Right ventricle myocardium inferior (tissue), 1 donor: ENCODE measurements at regions not wholly inside any gene's neighbourhood (a gene's known extent, or its start where the extent isn't known, plus 50 kb on each side); places are given as distances from the start of the nearest gene placed in this dataset.

Experiments used
- ATAC-seq: fragments of 200-7000 bp; cut with Tn5 transposase; one replicate; pipeline ENCODE4 v1.9.1; 2020; ENCODE audit warnings: mild to moderate bottlenecking, moderate library complexity
- DNase-seq: peaks from one replicate; pipeline ENCODE4 v3.0.0; 2021; ENCODE audit errors: missing footprints
- intact Hi-C: fragments of 100-400 bp; cut with DNase I; formaldehyde crosslinking; loops from one replicate; pipeline ENCODE4 v1.11.0; 2022
- donor health status: DM: no; HTN: yes; CAD: no; lungs with severe emphysema.

DNA sequence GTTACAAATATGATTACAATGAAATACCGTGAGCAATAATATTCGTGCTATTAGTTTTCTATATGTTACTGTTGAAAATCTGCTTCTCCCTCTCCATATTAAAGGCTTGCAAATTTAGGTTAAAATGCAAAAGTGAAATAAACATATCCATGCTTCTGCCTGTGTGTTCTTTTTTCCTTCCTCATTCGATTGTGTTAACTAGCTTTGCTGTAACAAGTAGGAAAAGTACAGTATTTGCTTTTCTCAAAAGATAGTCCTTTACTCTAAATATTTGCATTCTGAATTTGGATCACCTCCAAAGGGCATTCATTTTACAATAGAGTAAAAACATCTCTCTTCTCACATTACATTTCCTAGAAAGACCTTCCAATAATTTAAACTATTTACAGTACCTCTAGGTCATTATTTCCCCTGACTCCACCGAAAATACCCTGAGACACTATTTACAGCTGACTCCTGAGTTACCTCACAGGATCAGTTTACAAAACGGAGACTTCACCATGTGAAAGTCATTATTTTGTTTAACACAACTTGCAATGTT, 835.0 kb upstream of the FANCL start:
- intact Hi-C loops = no loop called here
- ATAC-seq = no peak

DNA sequence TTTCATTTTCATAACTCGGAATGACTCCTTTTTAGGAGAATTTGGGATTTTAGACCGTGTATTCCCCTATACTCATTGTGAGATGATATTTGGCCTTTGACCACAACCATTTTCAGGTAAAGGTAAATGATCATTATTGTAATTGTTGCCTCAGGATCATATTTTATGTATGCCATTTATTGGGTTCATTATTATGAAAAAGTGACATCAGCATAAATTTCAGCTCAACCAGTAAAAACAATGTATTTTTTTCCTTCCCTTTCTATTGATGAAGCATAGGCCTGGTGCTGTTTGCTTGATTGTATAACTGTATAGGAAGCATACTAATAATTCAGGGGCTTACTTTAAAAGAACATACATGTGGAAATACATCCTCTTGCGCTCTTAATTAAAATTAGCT, 832.9 kb upstream of the FANCL start:
- DNase-seq (no peak), ATAC-seq (no peak)
- intact Hi-C loops = no loop called here

More for the DNA sequence above, 835.0 kb upstream of the FANCL start:
- DNase-seq = no peak

GRCh38 chr2:59073286-59073685, 832.2 kb upstream of the FANCL start:
- intact Hi-C loops = no loop called here
- ATAC-seq = no peak
- no peak for DNase-seq

GRCh38 chr2:59068255-59068654, 827.1 kb upstream of the FANCL start:
- ATAC-seq (no peak), DNase-seq (no peak)
- intact Hi-C loops = no loop called here

DNA sequence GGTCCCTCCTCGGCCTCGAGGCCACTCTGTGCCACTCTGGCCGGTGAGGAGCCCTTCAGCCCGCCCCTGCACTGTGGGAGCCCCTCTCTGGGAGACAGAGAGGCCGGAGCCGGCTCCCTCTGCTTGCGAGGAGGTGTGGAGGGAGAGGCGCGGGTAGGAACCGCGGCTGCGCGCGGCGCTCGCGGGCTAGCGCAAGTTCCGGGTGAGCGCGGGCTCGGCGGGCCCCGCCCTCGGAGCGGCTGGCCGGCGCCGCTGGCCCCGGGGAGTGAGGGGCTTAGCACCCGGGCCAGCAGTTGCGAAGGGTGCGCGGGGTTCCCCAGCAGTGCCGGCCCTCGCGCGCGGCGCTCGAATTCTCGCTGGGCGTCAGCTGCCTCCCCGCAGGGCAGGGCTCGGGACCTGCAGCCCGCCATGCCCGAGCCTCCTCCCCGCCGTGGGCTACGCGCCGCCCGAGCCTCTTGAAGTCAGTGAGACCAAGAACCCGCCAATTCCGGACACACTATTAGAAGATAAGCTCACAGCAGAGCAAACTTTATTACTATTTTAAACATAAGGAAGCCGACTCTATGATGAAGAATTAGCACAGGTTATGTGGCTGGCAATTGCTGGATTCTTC, 825.8 kb upstream of the FANCL start:
- no peak for DNase-seq
- intact Hi-C loops = no loop called here
- ATAC-seq = no peak

GRCh38 chr2:59047373-59047995, 806.4 kb upstream of the FANCL start:
- intact Hi-C loops = no loop called here
- no peak for DNase-seq
- ATAC-seq = no peak

DNA sequence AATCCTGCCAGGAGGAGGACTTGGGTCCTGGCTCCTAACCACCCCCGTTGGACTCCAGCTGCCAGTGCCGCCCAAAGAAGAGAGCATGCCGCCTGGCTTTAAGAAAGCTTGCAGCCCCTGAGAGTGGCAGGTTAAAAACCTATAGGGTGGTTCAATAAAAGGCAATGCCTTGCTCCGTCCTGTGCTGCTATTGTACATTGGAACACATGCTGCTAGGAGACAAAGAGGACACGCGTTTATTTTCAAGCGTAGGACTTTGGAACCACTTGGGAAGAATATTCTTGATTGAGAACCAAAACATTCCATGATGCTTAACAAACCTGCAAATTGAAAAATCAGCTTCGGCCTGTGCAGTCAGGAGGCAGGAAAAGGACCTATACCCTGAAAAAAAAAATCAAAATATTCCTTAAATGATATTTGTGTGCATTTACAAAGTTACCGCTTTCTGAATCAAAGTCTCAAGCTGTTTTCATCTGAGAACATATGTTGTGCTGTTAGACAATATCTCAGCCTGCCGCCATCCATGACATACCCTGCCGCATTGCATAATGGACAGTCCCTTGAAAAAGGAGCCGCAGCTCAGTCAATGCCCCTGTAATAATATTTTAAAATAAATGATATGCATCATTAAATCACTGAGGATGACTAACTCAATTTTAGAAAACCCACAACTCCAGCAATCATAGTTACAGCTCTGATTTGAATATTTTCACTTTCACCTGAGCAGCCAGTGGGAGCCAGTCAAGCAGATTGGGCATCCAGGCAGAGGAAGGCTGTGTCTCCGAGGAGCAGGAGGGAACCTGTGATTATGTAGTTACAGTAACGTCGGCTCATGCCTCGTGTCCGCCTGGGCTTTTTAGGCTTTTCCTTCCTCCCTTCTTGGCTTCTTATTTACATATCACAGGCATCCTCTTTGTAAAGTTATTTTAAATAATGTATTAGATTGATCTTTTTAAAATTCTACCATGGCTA, 805.6 kb upstream of the FANCL start:
- intact Hi-C loops = no loop called here
- ATAC-seq (no peak), DNase-seq (no peak)

DNA sequence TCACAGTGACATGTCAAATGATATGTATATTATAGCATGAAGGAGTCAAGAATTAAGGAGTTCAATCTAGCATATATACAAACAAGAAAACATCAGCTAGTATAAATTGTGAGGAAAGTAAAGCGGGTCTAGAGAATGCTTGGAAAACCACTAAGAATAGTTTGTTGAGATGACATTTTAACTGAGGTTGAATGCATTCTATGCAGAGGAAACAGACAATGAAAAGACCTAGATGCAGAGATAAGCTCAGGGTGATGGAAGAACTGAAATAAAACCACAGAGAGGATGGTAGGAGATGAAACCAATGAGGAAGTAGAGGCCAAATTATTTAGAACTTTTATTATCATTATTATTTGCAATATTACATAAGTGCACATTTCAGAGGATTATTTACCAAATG, 803.6 kb upstream of the FANCL start:
- ATAC-seq (no peak), DNase-seq (no peak)
- intact Hi-C loops = no loop called here

- ATAC-seq (no peak), DNase-seq (no peak)
- intact Hi-C loops = no loop called here
These were observed 800.0 kb upstream of the FANCL start for GRCh38 chr2:59041139-59041538.

DNA sequence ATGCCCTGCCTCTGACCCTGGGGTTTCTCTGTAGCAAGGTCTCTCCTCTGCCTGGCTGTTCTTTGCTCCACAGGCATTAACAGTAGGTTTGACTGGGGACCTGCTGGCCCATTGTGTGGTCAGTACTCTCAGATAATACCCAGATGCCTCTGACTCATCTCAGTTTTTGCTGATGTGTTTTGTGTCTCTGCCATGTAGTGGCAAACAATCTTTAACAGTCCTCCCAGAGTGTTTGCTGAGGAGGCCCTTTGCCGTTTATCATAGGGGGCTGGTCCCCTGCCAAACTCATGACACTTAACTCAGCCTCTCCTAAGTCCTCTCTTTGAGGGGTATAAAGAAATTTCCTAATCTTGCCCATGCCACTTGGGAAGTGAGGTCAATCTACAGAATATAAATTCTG, 793.7 kb upstream of the FANCL start:
- intact Hi-C loops = no loop called here
- ATAC-seq = no peak
- no peak for DNase-seq

DNA sequence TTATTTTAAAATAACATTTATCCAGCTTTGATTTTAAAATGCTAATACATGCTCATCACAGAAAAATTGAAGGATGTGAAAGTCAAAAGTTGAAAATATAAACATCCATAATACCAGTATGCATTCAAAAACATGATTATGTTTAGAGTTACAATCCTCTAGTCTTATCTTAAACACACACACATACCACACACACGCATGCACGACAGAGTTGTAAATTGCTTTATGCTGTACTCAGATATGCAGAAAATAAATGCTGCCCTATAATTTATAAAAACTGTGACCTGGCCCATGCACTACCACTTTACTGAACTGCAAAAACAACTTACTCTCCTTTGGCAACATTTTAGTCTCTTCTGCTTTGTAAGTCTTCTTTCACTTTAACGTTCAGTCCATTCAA, 793.0 kb upstream of the FANCL start:
- no peak for ATAC-seq
- DNase-seq = no peak

DNA sequence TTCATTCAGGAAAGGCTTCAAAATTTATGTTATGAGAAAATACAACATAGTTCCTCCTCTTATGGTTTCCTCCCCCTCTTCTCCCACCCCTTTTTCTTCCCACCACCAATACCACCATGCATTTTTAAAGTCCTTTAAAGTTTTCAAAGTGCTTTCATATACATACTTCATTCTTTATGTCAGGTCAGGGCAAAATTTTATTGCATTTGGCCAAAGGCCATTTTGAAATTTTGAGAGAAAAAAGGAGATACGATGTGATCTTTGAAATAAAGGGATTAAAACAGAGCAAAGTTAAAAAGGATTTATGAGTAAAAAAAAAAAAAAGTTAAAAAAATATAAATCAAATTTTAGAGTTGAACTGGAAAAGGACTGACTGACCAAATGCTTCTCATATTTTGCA, 792.5 kb upstream of the FANCL start:
- no peak for DNase-seq

More for the DNA sequence above, 793.0 kb upstream of the FANCL start:
- intact Hi-C loops = no loop called here

DNA sequence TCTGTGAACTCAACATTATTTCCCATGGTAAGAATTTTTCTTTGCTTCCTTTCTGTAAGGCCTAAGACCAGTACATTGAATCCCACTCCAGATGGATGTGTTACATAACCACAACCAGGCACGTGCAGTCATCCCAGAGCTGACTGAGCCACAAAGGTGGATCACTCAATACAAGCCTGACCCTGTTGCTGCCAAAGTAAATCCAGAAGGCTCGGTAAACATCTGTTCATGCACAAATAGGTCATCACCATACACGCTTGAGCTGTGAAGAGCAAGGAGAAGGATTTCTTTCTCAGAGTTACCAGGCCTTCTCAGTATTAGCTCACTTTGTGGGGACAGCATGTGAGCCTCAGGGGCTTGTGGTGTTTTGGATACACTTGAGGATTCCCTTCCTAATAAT, 791.4 kb upstream of the FANCL start:
- DNase-seq = no peak
- intact Hi-C loops = no loop called here
- no peak for ATAC-seq

More for the DNA sequence above, 792.5 kb upstream of the FANCL start:
- intact Hi-C loops = no loop called here
- ATAC-seq = no peak

DNA sequence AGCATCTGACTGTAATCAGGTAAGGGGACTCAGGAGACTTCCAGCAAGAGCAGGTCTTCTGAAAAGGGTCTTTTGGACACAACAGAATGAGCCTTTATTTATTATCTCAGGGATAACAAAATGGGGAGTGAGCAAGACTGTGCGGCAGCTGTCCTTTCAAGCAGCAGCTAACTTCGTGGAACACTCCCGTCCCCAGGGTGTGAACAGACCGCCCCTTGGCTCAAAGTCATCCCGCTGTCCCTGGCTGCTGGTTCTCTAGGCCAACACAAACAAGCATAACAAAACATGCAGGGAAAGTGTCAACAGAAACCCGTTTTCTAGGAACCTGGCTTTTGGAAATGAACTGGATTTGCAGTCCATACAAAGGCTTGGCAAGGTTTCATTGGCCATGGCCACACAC, 787.9 kb upstream of the FANCL start:
- DNase-seq (no peak), ATAC-seq (peak; percentile 85)
- intact Hi-C loops = no loop called here

DNA sequence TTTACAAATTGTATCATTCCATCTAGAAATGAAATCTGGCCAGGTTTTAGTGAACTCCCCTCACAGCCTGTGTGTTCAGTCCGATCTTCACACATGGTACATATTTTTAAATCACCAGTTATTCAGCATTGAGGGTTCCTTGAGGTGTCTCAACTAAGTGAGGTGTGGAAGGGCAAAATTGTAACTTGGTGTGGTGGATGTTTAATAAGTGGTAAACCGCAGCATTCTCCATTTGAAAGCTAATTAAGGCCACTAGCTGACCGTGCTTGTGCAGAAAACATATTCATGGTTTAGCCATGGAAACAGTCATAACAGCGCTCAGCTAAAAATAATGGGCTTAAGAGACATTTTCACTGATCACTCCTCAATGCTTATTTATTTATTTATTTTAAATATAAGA, 786.2 kb upstream of the FANCL start:
- no peak for ATAC-seq
- intact Hi-C loops = no loop called here
- no peak for DNase-seq

GRCh38 chr2:59025157-59025757, 784.1 kb upstream of the FANCL start:
- DNase-seq (no peak), ATAC-seq (no peak)
- intact Hi-C loops = no loop called here

- intact Hi-C loops = no loop called here
- ATAC-seq (no peak), DNase-seq (no peak)
These were observed 780.7 kb upstream of the FANCL start for GRCh38 chr2:59021786-59022185.

DNA sequence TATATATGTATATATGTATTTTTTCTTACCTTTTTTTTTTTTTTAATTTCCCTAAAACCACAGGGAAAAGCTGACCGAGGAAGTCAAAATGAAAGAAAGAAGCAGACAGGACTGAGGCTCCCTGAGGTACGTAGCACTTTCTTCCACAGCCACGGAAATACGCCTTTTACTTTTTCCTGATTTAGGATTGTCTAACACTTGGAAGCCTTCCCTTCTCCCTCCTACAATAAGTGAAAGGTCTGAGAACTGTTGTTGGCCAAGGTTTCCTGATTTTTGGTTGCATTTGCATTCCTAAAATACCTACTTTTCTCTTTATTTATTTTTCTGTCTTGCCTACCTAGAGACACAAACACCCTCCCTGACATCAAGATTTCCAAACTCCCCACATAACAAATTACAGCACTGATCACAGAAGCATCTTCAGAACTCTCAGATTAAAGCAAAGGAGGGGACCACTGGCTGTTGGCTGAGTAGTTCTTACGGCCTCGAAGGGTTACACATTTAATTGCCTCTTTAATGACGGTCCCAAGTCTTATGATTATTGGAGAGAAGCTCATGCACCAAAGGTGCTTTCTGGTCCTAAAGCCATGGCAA, 778.5 kb upstream of the FANCL start:
- DNase-seq (no peak), ATAC-seq (no peak)
- intact Hi-C loops = no loop called here

GRCh38 chr2:59018737-59019136, 777.6 kb upstream of the FANCL start:
- intact Hi-C loops = no loop called here
- DNase-seq (no peak), ATAC-seq (no peak)
